ENCODE measurements at regions not wholly inside any gene's neighbourhood (a gene's known extent, or its start where the extent isn't known, plus 50 kb on each side); places are given as distances from the start of the nearest gene placed in this dataset.

DNA sequence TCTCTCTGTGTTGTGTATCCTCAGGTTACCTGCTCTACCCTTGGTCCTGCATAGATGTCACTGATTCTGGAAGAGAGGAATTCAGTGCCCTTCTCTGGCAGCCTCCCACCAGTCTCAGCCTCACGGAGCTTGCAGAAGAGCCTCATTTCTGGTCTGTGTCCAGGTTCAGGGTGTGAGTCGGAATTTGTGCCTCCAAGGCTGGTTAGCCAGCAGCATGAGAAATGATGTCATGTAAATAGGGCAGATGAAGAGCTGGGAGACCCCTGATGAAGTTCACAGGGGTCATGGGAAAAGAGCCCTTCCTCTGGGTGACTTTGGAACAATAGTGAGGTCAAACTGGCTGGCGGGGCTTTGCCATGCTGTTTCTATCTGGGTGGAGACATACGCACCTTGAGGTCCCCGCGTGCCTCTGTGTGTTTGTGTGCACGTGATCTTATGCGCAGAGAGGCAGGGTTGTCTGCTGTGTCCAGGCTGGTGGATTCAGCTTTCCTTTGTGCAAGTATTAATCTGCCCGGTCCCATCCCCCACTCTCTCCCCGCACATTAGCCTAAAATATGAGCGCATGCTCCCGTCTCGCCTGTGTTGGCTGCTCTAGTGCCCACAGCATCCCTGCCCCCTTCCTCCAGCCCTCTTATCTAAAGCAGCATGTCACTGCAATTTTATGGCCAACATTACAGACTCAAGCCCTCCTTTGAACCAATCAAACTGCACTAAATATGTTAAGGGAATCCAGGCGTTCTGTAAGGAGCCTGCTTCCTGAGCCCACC is 256.3 kb upstream of the ZFHX3 start:
- BruUV-seq (replicated peaks), result no TSS peak
- peaks cover 55% of the 10 kb centered on the region; the same call in 1 of the 2 replicates for H3K27me3 ChIP-seq (ENCODE audit: low read length)
- no peak overlapping the region for H3K4me2 ChIP-seq (ENCODE audit: low read length)
- no peaks in the 10 kb centered on the region for H3K9me2 ChIP-seq (replicated peaks; ENCODE audit: low read length)
- ATAC-seq, result no peak
- H3K9me3 ChIP-seq (ENCODE audit: low read length), result no peaks in the 10 kb centered on the region
- H3K79me2 ChIP-seq (ENCODE audit: low read length), result no peaks in the 10 kb centered on the region
- H3K4me1 ChIP-seq (ENCODE audit: insufficient read depth, low read length), result no peaks in the 10 kb centered on the region
- H3K9ac ChIP-seq (ENCODE audit: low read length), result no peak overlapping the region
- no peaks in the 10 kb centered on the region for H4K20me1 ChIP-seq (ENCODE audit: low read length)
- ChIA-PET POLR2A (ENCODE audit: unreplicated experiment) (no interaction called here), CTCF (no interaction called here)
- H3K36me3 ChIP-seq (ENCODE audit: low read depth, low read length), result no peaks in the 10 kb centered on the region
- no peak overlapping the region for H2AFZ ChIP-seq (ENCODE audit: low read length)
- intact Hi-C loops (cut with micrococcal nuclease), result no loop called here
- H3F3A ChIP-seq (ENCODE audit: low read length, unreplicated experiment), result no peaks in the 10 kb centered on the region
- TF ChIP-seq, protein P1, sequence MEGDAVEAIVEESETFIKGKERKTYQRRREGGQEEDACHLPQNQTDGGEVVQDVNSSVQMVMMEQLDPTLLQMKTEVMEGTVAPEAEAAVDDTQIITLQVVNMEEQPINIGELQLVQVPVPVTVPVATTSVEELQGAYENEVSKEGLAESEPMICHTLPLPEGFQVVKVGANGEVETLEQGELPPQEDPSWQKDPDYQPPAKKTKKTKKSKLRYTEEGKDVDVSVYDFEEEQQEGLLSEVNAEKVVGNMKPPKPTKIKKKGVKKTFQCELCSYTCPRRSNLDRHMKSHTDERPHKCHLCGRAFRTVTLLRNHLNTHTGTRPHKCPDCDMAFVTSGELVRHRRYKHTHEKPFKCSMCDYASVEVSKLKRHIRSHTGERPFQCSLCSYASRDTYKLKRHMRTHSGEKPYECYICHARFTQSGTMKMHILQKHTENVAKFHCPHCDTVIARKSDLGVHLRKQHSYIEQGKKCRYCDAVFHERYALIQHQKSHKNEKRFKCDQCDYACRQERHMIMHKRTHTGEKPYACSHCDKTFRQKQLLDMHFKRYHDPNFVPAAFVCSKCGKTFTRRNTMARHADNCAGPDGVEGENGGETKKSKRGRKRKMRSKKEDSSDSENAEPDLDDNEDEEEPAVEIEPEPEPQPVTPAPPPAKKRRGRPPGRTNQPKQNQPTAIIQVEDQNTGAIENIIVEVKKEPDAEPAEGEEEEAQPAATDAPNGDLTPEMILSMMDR (conservative IDR thresholded peaks at IDR 0.05; ENCODE audit: low read depth, low read length), result no peak
- TF ChIP-seq EZH2 (IDR thresholded peaks at IDR 0.05; ENCODE audit: low read length, unreplicated experiment) (no peak), EZH2phosphoT487 (IDR thresholded peaks at IDR 0.05; ENCODE audit: borderline replicate concordance, low read length) (no peak)
- H3K27ac ChIP-seq (ENCODE audit: low read length), result no peak overlapping the region
- H3K4me3 ChIP-seq (ENCODE audit: low read length), result no peak overlapping the region
- DNase-seq, result no peak

DNA sequence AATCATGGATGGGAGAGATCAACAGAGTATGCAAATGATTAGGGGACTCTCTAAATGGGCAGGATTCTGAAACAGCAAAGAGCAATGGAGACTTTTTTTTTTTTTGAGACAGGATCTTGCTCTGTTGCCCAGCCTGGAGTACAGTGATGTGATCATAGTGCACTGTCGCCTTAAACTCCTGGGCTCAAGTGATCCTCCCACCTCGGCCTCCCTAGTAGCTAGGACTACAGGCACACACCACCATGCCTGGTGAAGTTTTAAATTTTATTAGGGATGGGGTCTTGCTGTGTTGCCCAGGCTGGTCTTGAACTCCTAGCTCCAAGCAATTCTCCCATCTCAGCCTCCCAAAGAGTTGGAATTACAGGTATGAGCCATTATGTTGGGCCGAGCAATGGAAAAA is 255.0 kb upstream of the ZFHX3 start:
- Histone ChIP-seq H3K9me3 (ENCODE audit: low read length) (no peaks in the 10 kb centered on the region), H3K4me3 (ENCODE audit: low read length) (no peak overlapping the region), H3K27ac (ENCODE audit: low read length) (no peak overlapping the region), H3K9ac (ENCODE audit: low read length) (no peak overlapping the region), H2AFZ (ENCODE audit: low read length) (no peak overlapping the region), H4K20me1 (ENCODE audit: low read length) (no peaks in the 10 kb centered on the region), H3K36me3 (ENCODE audit: low read depth, low read length) (no peaks in the 10 kb centered on the region), H3K4me2 (ENCODE audit: low read length) (no peak overlapping the region), H3K27me3 (ENCODE audit: low read length) (peaks cover 55% of the 10 kb centered on the region; the same call in 1 of the 2 replicates), H3K79me2 (ENCODE audit: low read length) (no peaks in the 10 kb centered on the region), H3F3A (ENCODE audit: low read length, unreplicated experiment) (no peaks in the 10 kb centered on the region), H3K4me1 (ENCODE audit: insufficient read depth, low read length) (no peaks in the 10 kb centered on the region), H3K9me2 (replicated peaks; ENCODE audit: low read length) (no peaks in the 10 kb centered on the region)
- POLR2A ChIA-PET (ENCODE audit: unreplicated experiment), result no interaction called here
- BruUV-seq (replicated peaks), result no TSS peak
- intact Hi-C loops (cut with micrococcal nuclease), result no loop called here
- no peak for ATAC-seq
- CTCF ChIA-PET, result no interaction called here
- TF ChIP-seq EZH2 (IDR thresholded peaks at IDR 0.05; ENCODE audit: low read length, unreplicated experiment) (no peak), EZH2phosphoT487 (IDR thresholded peaks at IDR 0.05; ENCODE audit: borderline replicate concordance, low read length) (no peak)
- TF ChIP-seq, protein P1 (conservative IDR thresholded peaks at IDR 0.05; ENCODE audit: low read depth, low read length), result no peak
- no peak for DNase-seq

DNA sequence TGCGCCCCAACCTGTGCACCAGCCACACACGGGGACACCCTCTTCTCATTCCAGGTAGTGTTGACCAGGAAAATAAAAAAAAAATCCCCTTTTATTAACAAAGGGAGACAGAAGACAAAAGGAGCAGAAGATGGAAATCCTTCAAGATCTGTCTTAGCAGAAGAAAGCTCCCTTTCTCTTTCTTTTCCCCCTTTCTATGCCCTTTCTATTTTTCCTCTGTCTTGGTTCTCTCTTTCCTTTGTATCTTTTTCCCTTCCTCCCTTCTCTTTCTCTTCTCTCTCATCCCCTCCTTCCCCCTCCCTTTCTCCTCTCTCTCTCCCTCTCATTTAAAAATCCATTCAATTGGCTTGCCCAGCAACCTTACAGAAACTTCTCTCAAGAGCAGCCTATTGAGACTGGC is 254.1 kb upstream of the ZFHX3 start:
- Histone ChIP-seq H4K20me1 (ENCODE audit: low read length) (no peaks in the 10 kb centered on the region), H3F3A (ENCODE audit: low read length, unreplicated experiment) (no peaks in the 10 kb centered on the region), H3K4me1 (ENCODE audit: insufficient read depth, low read length) (no peaks in the 10 kb centered on the region), H3K79me2 (ENCODE audit: low read length) (no peaks in the 10 kb centered on the region), H3K9me2 (replicated peaks; ENCODE audit: low read length) (no peaks in the 10 kb centered on the region), H3K36me3 (ENCODE audit: low read depth, low read length) (no peaks in the 10 kb centered on the region), H2AFZ (ENCODE audit: low read length) (no peak overlapping the region), H3K9me3 (ENCODE audit: low read length) (no peaks in the 10 kb centered on the region), H3K4me3 (ENCODE audit: low read length) (no peak overlapping the region), H3K27ac (ENCODE audit: low read length) (no peak overlapping the region), H3K9ac (ENCODE audit: low read length) (no peak overlapping the region), H3K27me3 (ENCODE audit: low read length) (peaks cover 53% of the 10 kb centered on the region), H3K4me2 (ENCODE audit: low read length) (no peak overlapping the region)
- BruUV-seq (replicated peaks), result no TSS peak
- POLR2A ChIA-PET (ENCODE audit: unreplicated experiment), result no interaction called here
- TF ChIP-seq, protein P1 (conservative IDR thresholded peaks at IDR 0.05; ENCODE audit: low read depth, low read length), result no peak
- TF ChIP-seq EZH2phosphoT487 (IDR thresholded peaks at IDR 0.05; ENCODE audit: borderline replicate concordance, low read length) (no peak), EZH2 (IDR thresholded peaks at IDR 0.05; ENCODE audit: low read length, unreplicated experiment) (no peak)
- DNase-seq (no peak), ATAC-seq (no peak)
- intact Hi-C loops (cut with micrococcal nuclease), result no loop called here
- CTCF ChIA-PET, result no interaction called here

All from PC-3 (cell line).